Erythroblast (primary cell): ENCODE measurements at regions not wholly inside any gene's neighbourhood (a gene's known extent, or its start where the extent isn't known, plus 50 kb on each side); places are given as distances from the start of the nearest gene placed in this dataset.

ENCODE experiments used
- GATA1 ChIP-seq: IDR thresholded peaks from 2 replicates; pipeline ENCODE4 v1.6.1; 2011; ENCODE audit warnings: low read depth, mild to moderate bottlenecking, control low read depth, low read length, moderate library complexity
- POLR2A ChIP-seq: IDR thresholded peaks from 2 replicates; pipeline ENCODE4 v1.6.1; 2011; ENCODE audit warnings: mild to moderate bottlenecking, low read length

GRCh38 chr9:78680196-78680595 is 383.3 kb downstream of the PSAT1 start:
- TF ChIP-seq POLR2A (no peak), GATA1 (no peak)
